DOHH2 (cell line): ENCODE measurements at regions not wholly inside any gene's neighbourhood (a gene's known extent, or its start where the extent isn't known, plus 50 kb on each side); places are given as distances from the start of the nearest gene placed in this dataset.

Experiments
- EZH2phosphoT487 ChIP-seq: fragments of 200-600 bp; sonication (generic); IDR thresholded peaks from 2 replicates; pipeline ENCODE4 v1.6.1; 2017; ENCODE audit warnings: borderline replicate concordance, mild to moderate bottlenecking, antibody characterized with exemption, low read length, moderate library complexity, mixed read lengths
- TF ChIP-seq, protein P1 (sequence below): fragments of 200-600 bp; sonication (generic); IDR thresholded peaks from one replicate; pipeline ENCODE4 v1.5.1; 2014; ENCODE audit warnings: antibody characterized with exemption, mild to moderate bottlenecking, low read depth, low read length; ENCODE audit not compliant: poor library complexity, severe bottlenecking

DNA sequence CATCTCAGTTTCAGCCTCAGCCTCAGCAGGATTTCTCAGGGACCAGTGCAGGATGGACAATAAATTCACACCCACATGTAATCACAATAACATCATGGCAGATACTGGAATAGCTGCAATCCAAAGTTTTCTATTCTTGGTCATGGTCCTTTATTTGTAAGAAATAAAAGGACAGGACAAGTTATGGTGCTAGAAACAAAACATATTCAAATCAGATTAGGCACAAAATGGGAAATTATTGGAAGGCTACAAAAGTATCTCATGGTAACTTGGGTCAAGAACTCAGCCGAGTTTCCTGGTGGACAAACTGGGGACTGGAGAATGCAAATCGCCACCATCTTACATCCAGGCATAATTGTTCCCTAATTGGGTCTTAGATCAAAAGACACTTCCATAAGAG is 1768.2 kb upstream of the WWC1 start:
- TF ChIP-seq, protein P1, sequence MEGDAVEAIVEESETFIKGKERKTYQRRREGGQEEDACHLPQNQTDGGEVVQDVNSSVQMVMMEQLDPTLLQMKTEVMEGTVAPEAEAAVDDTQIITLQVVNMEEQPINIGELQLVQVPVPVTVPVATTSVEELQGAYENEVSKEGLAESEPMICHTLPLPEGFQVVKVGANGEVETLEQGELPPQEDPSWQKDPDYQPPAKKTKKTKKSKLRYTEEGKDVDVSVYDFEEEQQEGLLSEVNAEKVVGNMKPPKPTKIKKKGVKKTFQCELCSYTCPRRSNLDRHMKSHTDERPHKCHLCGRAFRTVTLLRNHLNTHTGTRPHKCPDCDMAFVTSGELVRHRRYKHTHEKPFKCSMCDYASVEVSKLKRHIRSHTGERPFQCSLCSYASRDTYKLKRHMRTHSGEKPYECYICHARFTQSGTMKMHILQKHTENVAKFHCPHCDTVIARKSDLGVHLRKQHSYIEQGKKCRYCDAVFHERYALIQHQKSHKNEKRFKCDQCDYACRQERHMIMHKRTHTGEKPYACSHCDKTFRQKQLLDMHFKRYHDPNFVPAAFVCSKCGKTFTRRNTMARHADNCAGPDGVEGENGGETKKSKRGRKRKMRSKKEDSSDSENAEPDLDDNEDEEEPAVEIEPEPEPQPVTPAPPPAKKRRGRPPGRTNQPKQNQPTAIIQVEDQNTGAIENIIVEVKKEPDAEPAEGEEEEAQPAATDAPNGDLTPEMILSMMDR = no peak
- TF ChIP-seq EZH2phosphoT487 = no peak
